H1 (cell line): ENCODE measurements at regions not wholly inside any gene's neighbourhood (a gene's known extent, or its start where the extent isn't known, plus 50 kb on each side); places are given as distances from the start of the nearest gene placed in this dataset.

Experiments
- BRCA1 ChIP-seq: IDR thresholded peaks from 2 replicates; pipeline ENCODE4 v1.6.1; 2012; ENCODE audit warnings: low read depth, low read length, improper control_type of control experiment
- CTCF ChIP-seq, 3 experiments: IDR thresholded peaks; 1 replicate in 2 of 3; 2 replicates in 1 of 3; pipeline versions ENCODE4 v1.5.1 to v1.6.1; 2011; ENCODE audit warnings: low read length in 3 of 3, mild to moderate bottlenecking in 3 of 3, inconsistent platforms in 2 of 3, low read depth in 1 of 3, moderate library complexity in 1 of 3; ENCODE audit not compliant: insufficient read depth in 1 of 3; ENCODE audit errors: control extremely low read depth in 1 of 3
- EP300 ChIP-seq, 2 experiments: IDR thresholded peaks; 1 replicate in 1 of 2; 2 replicates in 1 of 2; pipeline ENCODE4 v1.6.1; 2011 to 2012; ENCODE audit warnings: low read depth in 2 of 2, low read length in 2 of 2, mild to moderate bottlenecking in 2 of 2, borderline replicate concordance in 1 of 2, inconsistent platforms in 1 of 2, moderate library complexity in 1 of 2
- GABPA ChIP-seq: IDR thresholded peaks from 2 replicates; pipeline ENCODE4 v1.6.1; 2011; ENCODE audit warnings: mild to moderate bottlenecking, low read length, moderate library complexity, borderline replicate concordance; ENCODE audit not compliant: insufficient read depth

GRCh38 chr11:123251657-123252344 lies 56.8 kb upstream of the CLMP start:
- no peak for TF ChIP-seq CTCF (IDR thresholded peaks at IDR 0.05; ENCODE audit: control extremely low read depth in 1 of 3, insufficient read depth in 1 of 3, low read depth in 1 of 3, low read length in 3 of 3)
- TF ChIP-seq BRCA1, result no peak
- TF ChIP-seq GABPA, result no peak
- TF ChIP-seq EP300 (IDR thresholded peaks at IDR 0.05; ENCODE audit: borderline replicate concordance in 1 of 2, low read depth in 2 of 2, low read length in 2 of 2), result no peak
